ENCODE measurements at regions not wholly inside any gene's neighbourhood (a gene's known extent, or its start where the extent isn't known, plus 50 kb on each side); places are given as distances from the start of the nearest gene placed in this dataset.

- no peak for TF ChIP-seq CTCF (conservative IDR thresholded peaks at IDR 0.05; ENCODE audit: low read depth, low read length)
- no peak for TF ChIP-seq RAD21 (IDR thresholded peaks at IDR 0.05; ENCODE audit: low read length)
- no peak for TF ChIP-seq ELK1 (IDR thresholded peaks at IDR 0.05; ENCODE audit: borderline replicate concordance, low read depth, low read length)
- TF ChIP-seq MAZ (IDR thresholded peaks at IDR 0.05; ENCODE audit: borderline replicate concordance, low read depth, low read length): no peak
- no peak for TF ChIP-seq MAFK (IDR thresholded peaks at IDR 0.05; ENCODE audit: low read depth, low read length)
- no peak for TF ChIP-seq POLR2A (IDR thresholded peaks at IDR 0.05; ENCODE audit: low read depth, low read length)
- TF ChIP-seq RCOR1 (IDR thresholded peaks at IDR 0.05; ENCODE audit: insufficient replicate concordance, low read length): no peak
- TF ChIP-seq NFE2L2 (IDR thresholded peaks at IDR 0.05; ENCODE audit: low read depth, low read length): no peak
- TF ChIP-seq CEBPB (IDR thresholded peaks at IDR 0.05; ENCODE audit: low read depth, low read length): no peak
- TF ChIP-seq MXI1 (IDR thresholded peaks at IDR 0.05; ENCODE audit: borderline replicate concordance, low read depth, low read length): no peak
- TF ChIP-seq RFX5 (IDR thresholded peaks at IDR 0.05; ENCODE audit: low read depth, low read length): no peak
- TF ChIP-seq FOS (IDR thresholded peaks at IDR 0.05; ENCODE audit: low read depth, low read length): no peak
Measured at GRCh38 chr1:112794654-112795239, 79.6 kb upstream of the PPM1J start.

Data from IMR-90 (cell line).